Right renal cortex interstitium (tissue), 3 donors: ENCODE measurements at regions not wholly inside any gene's neighbourhood (a gene's known extent, or its start where the extent isn't known, plus 50 kb on each side); places are given as distances from the start of the nearest gene placed in this dataset.
"Not testable (repeated sequence)": the region's sequence is repeated elsewhere in the genome, so short reads cannot be mapped to it uniquely, and the experiment has no call there.

Experiments used
- DNase-seq, 3 donors: peaks; one replicate each; pipeline ENCODE4 v3.0.0-alpha.2; 2013; ENCODE audit warnings: low read depth in 3 of 3, low spot score in 2 of 3

DNA sequence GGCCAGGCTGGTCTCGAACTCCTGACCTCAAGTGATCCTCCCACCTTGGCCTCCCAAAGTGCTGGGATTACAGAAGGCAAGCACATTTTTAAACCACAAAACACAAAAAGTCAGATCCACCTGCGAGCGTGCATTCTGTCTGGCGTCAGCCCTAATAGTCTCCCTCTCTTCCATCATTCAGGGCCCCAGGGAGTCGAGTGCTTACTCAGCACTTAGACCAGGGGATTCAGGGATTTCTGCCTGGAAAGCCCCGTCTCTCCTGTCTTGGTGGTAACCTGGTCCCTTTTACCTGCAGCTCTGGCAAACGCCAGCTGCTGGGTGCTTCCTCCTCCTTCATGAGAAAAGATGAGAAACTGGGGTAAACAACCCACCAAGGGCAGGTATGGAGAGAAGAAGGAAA is 443.1 kb downstream of the SOX9 start:
- no peak for DNase-seq

DNA sequence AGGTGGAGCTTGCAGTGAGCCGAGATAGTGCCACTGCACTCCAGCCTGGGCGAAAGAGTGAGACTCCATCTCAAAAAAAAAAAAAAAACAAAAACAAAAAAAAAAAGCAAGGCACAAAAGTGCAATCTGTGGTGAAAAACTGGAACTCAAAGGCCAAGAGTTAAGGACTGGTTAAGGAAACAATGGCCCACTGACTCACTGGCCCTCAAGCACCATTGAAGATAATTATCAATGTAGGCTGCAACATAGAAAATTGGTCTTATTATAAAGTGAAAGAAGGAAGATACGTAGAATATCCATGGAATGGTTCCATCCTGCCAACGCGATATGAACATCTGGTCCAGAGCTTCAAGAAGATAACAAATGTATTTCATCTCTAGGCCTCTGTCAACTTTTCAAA is 444.2 kb downstream of the SOX9 start:
- no peak for DNase-seq

DNA sequence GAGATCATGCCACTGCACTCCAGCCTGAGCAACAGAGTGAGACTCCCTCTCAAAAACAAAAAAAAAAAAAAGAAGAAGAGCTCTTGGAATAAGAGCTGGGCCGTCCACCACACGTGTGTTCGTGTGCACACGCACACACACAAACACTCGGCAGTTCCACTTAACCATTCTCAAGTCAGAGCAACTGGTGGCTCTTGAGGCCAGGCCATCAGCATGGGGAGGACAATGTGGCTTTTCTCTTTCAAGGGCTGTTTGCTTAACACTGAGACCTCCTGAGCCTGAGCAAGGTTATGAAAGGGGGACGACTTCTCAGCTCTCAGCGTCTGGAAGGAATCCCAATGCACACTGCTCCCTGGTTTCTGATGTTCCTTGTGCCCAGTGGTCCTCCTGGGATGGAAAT is 444.9 kb downstream of the SOX9 start:
- no peak for DNase-seq

DNA sequence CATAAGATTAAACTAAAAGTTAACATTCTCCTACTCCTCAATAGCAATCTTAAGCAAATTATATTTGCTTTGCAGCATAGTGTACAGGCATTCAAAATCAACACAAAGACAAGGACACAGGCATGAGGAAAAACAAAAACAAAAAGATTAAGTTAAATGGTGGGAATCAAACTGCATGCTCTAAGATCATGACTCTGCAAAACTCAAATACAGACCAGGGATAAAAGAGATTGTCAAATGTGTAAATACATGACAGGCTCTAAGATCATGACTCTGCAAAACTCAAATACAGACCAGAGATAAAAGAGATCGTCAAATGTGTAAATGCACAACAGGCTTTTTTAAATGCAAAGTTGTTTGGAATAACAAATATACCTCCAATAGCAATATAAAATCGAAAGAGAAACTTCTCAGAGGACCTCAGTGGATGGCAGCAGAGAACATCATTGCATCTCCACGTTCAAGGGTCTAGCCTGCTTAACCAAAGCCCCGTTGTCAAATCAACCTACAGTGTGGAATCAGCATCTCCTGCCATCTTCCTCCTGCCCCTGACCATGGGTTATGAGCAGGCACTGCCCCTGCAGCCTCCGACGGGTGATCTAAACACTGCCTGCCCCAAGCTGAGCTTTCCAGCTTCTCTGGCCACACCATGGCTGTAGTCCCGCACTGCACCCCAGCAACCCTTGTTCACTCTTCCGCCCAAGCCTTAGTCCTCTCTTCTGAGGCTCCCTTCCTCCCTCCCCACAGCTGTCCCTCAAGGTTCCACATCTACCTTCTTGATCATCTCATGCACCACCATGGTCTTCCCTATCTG is 446.1 kb downstream of the SOX9 start:
- no peak for DNase-seq

DNA sequence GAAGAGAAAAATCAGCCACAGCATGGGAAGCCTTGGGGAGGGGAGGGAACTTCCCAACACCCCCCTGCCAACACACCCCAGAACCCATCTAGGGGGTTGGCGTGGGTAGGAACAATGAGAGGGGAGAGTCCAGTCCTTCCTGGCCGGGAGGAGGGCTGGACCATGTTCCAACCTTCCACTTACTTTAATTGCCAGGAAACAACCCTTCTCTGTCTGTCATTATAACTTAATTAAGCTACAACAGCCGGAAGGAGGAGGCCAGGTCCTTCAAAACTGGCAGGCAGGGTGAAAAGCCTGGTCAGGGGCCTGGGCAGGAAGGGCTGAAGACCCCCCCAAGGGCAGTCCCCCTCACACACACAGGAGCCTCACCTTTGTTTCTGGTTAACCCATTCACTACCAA is 447.0 kb downstream of the SOX9 start:
- DNase-seq, result no peak

DNA sequence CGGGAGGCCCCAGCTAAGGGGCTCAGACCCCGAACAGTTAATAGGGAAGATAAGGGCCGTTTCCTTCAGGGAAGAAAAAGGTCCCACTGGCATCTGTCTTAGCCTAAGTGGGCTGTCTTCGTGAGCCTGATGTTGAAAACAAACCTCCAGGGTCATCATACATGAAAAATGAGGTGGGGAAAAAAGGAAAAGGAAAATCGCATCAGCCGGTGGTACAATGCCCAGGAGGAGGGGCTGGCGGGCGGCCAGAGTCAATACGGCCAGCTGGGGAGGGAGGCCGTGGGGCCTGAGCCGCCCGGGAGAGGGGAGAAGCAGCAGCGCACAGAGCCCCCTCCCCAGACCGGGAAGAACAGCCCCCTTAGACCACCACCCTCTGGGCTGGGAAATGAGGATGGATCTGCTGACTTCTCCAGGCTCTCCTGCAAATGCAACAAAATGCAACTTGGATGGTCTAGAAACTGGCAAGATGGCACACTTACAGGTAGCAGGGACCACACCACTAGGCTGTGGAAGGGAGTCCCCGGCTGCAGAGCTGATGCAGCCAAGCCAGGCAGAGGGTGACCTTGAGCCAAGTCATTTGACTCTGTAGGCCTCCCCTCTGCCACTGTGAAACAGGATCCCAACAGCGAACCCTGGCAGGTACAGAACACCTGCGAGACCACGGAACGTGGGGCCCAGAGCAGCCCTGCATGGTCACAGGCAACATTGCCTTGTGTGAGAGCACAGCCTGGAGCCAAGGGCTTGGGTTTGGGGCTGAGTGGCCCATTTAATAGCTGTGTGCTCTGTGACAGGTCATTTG is 448.5 kb downstream of the SOX9 start:
- no peak for DNase-seq

DNA sequence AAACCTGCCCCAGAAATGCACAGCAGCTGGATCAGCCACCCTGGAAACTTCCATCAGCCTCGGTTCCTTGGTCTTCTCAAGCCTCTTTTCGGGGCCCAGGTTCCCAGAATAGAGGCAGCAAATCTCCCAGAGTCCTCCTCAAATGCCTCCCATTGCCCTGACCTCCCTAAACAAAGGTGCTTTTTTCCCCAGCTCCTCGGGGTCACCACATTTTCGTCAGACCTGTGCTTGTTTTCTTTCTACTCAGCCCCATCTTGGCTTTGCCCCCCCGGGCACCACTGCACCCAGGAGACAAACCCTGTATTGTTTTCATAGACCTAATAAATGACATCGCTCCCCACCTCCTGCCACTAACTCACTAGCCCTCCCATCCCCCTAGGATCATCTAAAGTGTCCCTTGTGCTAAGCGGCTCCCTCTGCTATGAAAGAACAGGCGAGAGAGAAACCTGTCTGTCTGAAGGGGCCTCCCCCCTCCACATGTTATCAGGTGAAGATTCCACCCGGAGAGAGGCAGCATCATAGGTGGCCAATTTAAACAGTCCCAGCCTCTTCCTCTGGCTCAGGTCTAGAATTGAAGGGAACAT is 451.1 kb downstream of the SOX9 start:
- DNase-seq, result no peak

DNA sequence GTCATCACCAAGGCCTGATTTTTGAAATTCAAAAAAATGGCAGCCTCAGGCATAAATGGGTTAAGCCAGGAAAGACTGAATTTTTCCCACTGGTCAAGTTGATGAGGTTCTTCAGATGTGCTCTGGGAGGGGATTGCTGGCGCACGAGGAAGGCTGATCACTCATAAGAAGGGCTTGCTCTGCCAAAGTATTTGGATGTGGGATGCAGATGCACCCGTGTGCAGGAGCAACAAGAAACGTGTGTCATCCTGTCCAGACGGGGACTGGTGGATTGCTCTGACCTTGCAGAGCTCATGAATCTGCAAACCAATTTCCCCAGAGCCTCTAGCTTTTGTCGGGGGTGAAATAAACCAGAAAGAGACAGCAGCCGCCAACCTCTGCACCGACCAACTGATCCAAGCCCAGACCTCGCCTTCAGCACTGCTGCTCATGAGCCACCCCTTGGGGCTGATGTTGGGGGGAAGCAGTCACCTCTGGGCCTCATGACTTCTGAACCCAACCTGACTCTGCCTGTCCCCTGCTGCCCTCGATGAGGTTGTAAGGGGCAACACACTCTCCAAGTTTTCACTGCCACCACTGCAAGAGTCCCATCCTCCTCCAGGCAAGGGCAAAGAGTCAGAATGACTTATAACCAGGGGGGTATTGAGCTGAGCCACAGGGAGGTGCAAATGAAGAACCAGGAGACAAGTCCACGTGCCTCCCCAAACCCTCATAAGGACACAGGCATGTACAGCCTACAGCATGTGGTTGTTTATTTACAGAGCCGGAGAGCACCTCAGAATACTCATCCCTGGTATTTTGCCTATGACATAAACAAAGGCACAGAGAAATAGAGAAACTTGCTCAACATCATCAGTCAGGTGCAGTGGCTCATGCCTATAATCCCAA is 452.0 kb downstream of the SOX9 start:
- no peak for DNase-seq

DNA sequence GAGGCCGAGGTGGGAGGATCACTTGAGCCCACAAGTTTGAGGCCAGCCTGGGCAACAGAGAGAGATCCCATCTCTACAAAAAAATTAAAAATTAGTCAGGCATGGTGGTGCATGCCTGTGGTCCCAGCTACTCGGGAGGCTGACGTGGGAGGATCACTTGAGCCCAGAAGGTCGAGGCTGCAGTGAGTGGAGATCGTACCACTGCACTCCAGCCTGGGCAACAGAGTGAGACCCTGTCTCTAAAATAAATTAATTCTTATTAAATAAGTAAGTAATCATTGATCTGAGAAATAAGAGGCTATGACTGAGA is 452.6 kb downstream of the SOX9 start:
- not testable (repeated sequence) for DNase-seq

DNA sequence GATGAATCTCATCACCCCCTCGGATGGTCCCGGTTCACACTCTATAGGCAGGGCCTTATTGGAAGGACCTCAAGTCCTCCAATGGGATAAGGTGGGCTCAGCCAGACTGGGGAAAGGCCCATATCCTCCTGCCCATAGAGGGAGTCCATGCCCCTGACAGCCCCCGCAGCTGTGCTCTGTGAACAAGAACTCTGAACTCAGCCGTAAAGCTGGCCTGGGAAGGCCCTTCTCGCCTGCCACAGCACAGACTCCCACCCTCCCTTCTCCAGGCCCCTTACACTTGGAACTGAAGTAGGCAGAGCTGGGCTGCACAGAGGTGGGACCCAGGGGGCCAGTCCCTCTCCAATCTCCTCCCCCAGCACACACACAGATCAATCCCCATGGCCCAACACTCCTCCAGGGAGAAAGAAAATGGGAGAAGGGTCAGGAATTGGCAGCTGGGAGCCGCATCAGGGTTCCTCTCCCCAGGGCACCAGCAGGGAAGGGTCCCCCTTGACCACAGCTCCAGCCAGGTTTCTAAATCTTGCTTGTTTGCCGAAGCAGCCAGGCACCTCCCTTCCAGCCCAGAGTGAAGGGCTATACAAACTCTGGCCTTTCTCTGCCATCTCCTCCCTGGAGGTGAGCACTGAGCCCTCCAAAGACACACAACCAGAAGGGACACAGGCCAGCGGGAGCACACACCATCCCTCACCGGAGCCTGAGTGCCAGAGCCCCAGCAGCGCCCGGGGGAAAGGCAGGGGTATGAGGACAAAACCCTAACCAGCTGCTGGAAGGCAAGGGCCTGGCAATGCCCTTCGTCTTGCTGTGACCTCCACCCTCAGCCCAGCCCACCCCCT is 454.1 kb downstream of the SOX9 start:
- DNase-seq, result no peak

DNA sequence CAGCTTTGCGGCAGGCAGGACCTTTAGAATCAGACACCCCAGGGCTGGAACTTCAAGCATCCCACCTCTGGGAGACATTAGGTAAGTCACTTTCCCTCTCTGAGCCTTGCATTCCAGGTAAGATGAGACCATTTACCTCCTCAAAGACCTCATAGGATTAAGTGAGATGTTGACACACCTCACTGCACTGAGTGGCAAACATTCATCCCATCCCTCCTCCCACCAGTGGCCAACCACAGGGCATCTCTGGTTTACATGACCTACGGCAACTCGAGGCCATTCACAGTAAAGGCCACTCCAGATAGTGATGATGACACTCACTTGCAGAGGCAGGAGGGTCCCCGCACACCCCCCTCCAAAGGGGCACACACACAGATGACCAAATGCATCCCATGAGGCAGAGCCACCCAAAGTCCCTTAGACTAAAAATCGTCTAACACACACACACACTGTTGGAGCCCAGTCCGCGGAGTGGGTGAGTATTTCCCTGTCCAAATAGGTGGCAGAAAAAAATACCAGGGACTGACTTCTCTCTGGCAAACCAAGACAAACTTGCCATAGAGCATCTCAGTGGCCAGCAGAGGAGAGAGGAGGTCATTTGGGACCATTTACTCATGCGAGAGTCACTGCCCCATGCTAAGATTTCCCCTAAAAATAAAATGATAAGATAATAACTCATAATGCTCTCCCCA is 454.9 kb downstream of the SOX9 start:
- no peak for DNase-seq

DNA sequence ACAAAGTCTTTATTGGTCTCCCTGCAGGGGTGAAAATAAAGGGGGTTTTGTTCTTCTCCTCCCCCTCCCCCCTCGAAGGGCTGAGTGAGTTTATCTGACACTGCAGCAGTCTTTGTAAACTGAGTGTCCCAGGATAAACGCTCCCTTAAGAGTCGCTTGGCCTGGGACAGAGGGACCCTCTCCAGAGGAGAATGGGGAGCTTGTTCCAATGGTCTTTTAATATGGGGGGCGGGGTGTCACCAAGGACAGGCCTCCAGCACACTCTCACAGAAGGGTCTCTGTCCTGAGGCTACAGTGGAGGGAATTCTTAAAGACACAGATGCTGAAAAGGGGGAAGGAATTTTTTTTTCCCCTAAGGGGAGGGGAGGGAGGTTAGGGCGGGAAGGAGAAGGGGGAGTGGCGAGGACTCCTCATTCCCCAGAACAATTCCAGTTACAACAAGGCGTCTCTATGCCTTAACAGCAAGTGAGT is 455.5 kb downstream of the SOX9 start:
- no peak for DNase-seq

DNA sequence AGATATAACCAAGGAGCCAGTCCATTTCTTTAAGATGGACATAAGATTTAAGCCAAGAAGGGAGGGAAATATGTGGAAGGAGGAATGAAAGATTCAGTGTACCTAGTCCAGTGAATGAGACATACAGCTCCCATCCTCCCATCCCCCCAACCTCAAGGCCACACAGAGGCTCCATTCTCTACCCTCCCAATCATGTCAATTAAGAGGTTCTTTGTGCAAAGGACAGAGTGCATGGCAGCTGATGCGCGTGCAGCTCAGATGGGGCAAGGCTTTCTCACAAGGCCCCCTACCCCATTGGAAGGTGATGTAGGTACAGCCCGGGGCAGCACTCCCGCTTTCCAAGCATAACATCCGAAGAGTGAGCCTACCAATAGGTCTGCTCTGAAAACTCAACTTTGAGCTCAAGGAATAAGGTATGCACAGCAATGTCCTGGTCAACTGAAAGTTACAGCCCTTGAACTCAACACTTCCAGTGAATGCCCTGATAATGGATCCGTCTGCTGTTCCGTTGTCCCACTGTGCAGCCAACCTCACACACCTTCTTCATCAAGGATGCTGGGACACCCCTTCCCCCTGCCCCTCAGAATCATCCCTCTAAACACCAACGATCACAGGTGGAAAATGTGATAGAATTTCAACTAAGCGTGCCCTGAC is 458.1 kb downstream of the SOX9 start:
- no peak for DNase-seq

DNA sequence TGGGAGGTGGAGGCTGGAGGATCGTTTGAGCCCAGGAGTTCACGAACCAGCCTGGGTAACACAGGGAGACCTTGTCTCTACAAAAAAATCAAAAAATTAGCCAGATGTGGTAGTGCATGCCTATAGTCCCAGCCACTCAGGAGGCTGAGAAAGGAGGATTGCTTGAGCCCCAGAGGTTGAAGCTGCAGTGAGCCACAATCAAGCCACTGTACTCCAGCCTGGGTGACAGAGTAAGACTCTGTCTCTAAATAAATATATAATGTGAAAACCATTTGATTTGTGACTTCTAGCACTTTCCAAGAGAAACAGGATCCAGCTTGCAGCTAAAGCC is 459.1 kb downstream of the SOX9 start:
- no peak for DNase-seq

DNA sequence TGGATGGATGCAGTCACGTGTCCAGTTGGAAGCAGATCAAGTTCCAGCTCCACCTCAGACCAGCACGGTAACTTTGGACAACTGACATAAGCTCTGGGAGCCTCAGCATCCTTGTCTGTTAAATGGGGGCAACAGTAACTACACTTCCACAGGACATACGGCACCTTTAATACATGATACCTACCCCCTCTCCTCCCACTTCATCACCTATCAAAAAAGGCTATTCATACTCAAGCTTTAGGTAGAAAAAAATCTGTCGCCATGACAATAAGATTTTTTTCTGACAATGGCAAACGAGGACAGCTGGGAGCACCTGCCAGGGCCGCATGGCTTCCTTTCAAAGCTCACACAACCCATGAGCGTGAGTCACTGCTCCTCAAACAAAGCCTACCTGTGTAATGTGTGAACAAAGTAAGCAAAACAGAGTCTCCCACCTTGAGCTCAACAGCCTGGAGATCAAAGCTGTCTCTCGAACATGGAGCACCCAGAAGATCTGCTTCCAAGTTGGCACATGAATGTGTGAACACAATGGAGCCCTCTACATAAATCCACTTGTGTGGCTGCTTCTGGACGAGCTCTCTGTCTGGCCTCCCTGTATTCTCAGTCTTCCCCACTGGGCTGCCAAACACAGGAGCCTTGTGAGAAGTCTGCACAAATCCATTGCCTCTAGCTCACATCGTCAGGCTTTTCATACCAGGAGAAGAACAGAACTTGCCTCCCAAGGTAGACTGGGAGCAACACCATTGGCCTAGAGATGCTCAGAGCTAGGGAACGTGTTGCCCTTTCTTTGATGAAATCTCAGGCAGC is 459.7 kb downstream of the SOX9 start:
- DNase-seq, result no peak

DNA sequence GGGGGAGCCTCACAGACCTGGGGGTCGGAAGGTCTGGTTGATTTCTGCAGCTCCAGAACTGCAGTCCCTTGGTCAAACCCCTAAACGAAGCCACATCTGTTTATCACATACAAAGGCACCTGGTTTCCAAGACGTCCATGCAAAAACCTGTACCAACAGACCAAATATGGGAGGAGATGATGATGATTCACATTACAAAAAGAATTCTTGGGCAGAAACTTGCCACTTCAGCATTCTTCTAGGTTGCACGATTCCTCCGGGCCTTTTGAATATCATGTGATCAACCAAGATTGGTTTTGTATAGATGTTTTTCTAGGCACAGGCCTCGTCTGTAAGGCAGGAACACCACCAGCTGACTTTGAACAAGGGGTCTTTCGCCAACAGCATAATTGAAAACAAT is 466.3 kb downstream of the SOX9 start:
- DNase-seq, result no peak

DNA sequence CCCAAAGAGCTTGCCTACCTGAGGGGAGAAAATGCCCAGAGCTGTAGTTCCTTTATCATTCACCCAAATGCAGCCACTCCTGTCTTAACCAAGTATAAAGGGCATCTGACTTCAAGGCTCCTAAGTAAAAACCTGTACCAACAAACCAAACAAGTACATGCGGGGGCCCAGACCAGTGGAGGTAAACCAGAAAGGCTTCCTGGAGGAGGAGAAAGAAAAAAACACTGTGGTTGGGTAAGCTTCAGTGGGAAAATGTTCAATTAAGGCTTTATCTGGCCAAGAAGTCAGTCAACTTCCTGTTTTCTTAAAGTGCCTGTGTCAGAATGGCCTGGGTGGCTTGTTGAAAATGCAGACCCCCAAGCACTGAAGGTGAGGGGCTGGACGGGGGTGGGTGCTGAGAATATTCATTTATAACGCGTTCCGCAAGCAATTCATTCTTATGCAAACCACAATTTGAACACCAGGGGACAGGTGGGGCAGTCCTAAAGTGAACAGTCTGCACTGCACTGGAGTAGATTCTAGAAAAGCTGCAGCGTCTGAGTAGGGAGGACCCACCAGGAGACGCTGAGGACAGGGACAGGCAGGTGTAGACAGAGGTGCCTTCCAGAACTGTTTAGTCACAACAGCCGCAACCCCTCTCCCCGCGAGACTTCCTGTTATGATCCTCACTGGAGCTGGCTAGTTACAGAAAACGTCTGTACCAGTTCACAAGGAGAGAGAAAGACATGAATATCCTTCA is 467.1 kb downstream of the SOX9 start:
- no peak for DNase-seq

DNA sequence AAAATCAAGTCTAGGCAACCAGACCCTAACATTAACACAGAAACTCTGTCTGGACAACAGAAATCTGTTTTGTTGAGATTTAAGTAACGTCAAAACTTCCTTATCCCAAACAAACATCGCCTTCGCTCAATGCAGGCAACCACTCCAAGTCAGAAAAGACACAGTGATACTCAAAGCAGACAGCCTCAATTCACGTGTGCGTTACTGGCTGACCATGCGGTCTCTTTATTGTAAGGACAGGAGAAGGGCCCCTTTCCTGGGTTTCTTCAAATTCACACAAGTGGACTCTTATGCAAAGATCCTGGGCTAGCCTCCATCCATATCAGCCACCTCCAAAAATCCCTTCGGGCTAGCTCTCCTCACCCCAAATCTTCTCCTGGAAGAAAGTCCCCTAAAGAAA is 467.7 kb downstream of the SOX9 start:
- no peak for DNase-seq
